Activated CD4-positive, alpha-beta memory T cell treated with anti-CD3 and anti-CD28 coated beads for 36 hours (primary cell): ENCODE measurements at regions not wholly inside any gene's neighbourhood (a gene's known extent, or its start where the extent isn't known, plus 50 kb on each side); places are given as distances from the start of the nearest gene placed in this dataset.

ENCODE experiments used
- CTCF ChIA-PET: fragments of 350-600 bp; sonication (Branson Sonifier 250); formaldehyde crosslinking; loops from one replicate; lab custom pipeline; 2021; ENCODE audit warnings: antibody characterized with exemption, inconsistent platforms; lab: Charles Lee
- POLR2A ChIA-PET: fragments of 350-600 bp; sonication (Branson Sonifier 250); formaldehyde crosslinking; loops from one replicate; lab custom pipeline; 2021; ENCODE audit warnings: antibody characterized with exemption; lab: Charles Lee
- DNase-seq: peaks from one replicate; pipeline ENCODE4 v3.0.0-alpha.2; 2020
- H3K27ac Mint-ChIP-seq: one replicate; pipeline ENCODE4 v1.8.0; 2021; ENCODE audit warnings: mixed read lengths
- H3K27me3 Mint-ChIP-seq: one replicate; pipeline ENCODE4 v1.8.0; 2021; ENCODE audit warnings: mixed read lengths
- H3K36me3 Mint-ChIP-seq: one replicate; pipeline ENCODE4 v1.8.0; 2021; ENCODE audit warnings: mixed read lengths
- H3K4me1 Mint-ChIP-seq: one replicate; pipeline ENCODE4 v1.8.0; 2021; ENCODE audit warnings: low read depth, mixed read lengths
- H3K4me3 Mint-ChIP-seq: one replicate; pipeline ENCODE4 v1.8.0; 2021; ENCODE audit warnings: mild to moderate bottlenecking, mixed read lengths
- H3K9me3 Mint-ChIP-seq: one replicate; pipeline ENCODE4 v1.8.0; 2021; ENCODE audit warnings: mixed read lengths
- intact Hi-C: fragments of 100-400 bp; cut with micrococcal nuclease; formaldehyde crosslinking; loops from one replicate; pipeline ENCODE4 v1.15.1; 2023

DNA sequence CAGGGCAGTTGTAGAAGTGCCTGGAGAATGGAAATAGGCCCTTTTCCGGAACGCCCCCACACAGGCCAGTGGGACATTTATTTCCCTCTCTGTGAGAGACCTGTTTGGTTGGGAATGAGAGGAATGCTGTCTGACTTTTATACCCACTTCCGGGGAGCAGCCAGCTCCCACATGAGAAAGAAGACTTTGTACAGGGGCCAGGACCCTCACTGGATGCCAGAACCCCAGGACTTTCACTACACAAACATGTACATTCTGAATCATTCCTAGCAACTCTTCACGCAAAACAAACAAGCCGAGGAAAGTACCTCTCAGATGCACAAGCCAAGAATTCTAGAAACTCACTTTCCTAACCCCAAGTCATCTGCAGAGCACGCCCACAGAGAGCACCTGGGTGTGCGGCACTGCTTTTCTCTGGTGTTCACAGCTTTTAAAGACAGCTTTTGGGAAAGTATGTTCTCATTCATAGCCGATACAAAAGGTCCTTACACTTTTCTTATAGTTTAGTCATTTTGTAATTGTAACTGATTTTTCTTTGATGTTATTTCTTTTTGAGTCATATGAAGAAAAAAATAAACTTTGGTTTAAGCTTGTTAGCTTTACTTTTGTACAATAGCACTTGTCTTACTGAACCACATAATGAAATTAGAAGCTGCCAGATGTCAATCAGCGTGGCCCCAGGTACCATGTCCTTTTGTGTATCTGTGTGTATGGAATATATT lies 856.1 kb upstream of the ID2 start:
- POLR2A ChIA-PET = interaction anchor here (0.9 to 2.2 kb wide), 9 partner anchors 12 to 856 kb away, joined by 3 to 18 read pairs (median 3); partner anchors contain the start of gene ID2
- peaks cover 34% of the 10 kb centered on the region for H3K4me1 Mint-ChIP-seq
- peaks cover 3% of the 10 kb centered on the region for H3K27me3 Mint-ChIP-seq
- H3K4me3 Mint-ChIP-seq = no peak overlapping the region
- DNase-seq = peak; percentile 87
- no peaks in the 10 kb centered on the region for H3K9me3 Mint-ChIP-seq
- intact Hi-C loops = loop anchor here (1.0 to 5.0 kb wide), 16 partner anchors 23 to 857 kb away; partner anchors contain the start of gene ID2
- peak overlapping the region; percentile 89 for H3K27ac Mint-ChIP-seq
- H3K36me3 Mint-ChIP-seq = no peaks in the 10 kb centered on the region
- CTCF ChIA-PET = interaction anchor here (0.9 to 2.0 kb wide), 5 partner anchors 8 to 100 kb away, joined by 3 to 7 read pairs (median 4); no protein-coding TSS in a partner anchor

DNA sequence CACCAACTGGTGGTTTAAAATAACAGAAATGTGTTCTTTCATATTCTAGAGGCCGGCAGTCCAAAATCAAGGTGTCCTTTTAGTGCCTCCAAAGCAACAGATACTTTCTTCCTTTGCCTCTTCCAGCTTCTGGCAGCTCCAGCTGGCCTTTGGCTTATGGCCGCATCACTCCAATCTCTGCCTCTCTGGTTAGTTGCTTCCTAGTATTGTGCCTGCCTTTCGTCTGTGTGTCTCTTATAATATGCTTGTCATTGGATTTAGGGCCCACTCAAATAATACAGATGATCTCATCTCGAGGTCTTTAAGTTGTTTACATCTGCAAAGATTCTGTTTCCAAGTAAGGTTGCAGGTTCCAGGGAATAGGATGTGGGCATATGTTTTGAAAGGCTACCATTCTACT lies 855.2 kb upstream of the ID2 start:
- Mint-ChIP-seq H3K27ac (peak overlapping the region; percentile 64), H3K27me3 (peaks cover 6% of the 10 kb centered on the region), H3K36me3 (no peaks in the 10 kb centered on the region), H3K4me1 (peaks cover 34% of the 10 kb centered on the region), H3K9me3 (no peaks in the 10 kb centered on the region), H3K4me3 (peak overlapping the region; percentile 3)
- CTCF ChIA-PET = interaction anchor here (1.3 to 2.0 kb wide), 3 partner anchors 20 to 52 kb away, joined by 4 to 7 read pairs (median 6); no protein-coding TSS in a partner anchor
- intact Hi-C loops = loop anchor here (1.0 to 5.0 kb wide), 14 partner anchors 22 to 856 kb away; partner anchors contain the start of gene ID2
- no peak for DNase-seq
- POLR2A ChIA-PET = interaction anchor here (1.4 to 2.2 kb wide), 4 partner anchors 21 to 716 kb away, joined by 3 to 18 read pairs (median 8); no protein-coding TSS in a partner anchor

DNA sequence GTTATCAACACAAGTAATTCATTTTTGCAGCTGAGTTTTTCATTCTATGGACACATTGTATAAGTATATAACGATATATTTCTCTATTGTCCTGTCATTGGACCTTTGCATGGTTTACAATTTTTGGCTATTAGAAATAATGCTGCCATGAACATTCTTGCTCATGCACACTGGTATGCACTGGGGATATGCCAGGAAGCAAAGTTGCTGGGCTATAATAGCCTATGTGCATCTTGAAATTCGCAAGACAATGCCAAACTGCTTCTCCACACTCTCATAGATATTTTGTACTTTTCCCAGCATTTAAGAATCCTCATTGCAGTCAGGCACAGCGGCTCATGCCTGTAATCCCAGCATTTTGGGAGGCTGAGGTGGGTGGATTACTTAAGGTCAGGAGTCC lies 852.6 kb upstream of the ID2 start:
- Mint-ChIP-seq H3K4me3 (no peak overlapping the region), H3K27ac (no peak overlapping the region), H3K9me3 (no peaks in the 10 kb centered on the region), H3K36me3 (no peaks in the 10 kb centered on the region), H3K27me3 (peaks cover 3% of the 10 kb centered on the region), H3K4me1 (peaks cover 34% of the 10 kb centered on the region)
- intact Hi-C loops = loop anchor here (5.0 kb wide), 2 partner anchors 658 to 853 kb away; partner anchors contain the start of gene ID2
- ChIA-PET CTCF (no interaction called here), POLR2A (no interaction called here)
- DNase-seq = no peak

DNA sequence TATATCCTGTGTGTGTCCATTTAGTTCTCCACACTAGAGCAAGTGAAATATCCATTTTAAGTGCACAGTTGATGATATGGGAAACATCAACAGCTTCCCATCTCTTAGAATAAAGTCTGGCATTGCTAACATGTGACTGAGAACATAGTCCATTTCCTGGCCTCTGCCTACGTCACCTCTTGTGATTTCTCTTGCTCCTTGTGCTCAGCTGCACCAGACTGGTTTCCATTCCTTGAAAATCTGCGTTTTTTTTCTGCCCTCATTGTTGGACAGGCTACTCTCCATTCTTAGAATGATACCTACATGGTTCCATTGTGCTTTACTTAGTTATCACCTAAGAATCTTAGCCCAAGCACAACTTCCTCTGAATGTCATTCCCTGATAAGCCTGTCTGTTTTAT lies 851.2 kb upstream of the ID2 start:
- ChIA-PET POLR2A (interaction anchor here (1.3 to 1.4 kb wide), 2 partner anchors 73 to 851 kb away, joined by 3 read pairs; partner anchors contain the start of gene ID2), CTCF (interaction anchor here (1.2 kb wide), 1 partner anchor 17 kb away, joined by 3 read pairs; no protein-coding TSS in a partner anchor)
- Mint-ChIP-seq H3K4me3 (no peak overlapping the region), H3K27me3 (peaks cover 6% of the 10 kb centered on the region), H3K27ac (no peak overlapping the region), H3K4me1 (peaks cover 32% of the 10 kb centered on the region), H3K9me3 (no peaks in the 10 kb centered on the region), H3K36me3 (no peaks in the 10 kb centered on the region)
- no peak for DNase-seq
- intact Hi-C loops = no loop called here

DNA sequence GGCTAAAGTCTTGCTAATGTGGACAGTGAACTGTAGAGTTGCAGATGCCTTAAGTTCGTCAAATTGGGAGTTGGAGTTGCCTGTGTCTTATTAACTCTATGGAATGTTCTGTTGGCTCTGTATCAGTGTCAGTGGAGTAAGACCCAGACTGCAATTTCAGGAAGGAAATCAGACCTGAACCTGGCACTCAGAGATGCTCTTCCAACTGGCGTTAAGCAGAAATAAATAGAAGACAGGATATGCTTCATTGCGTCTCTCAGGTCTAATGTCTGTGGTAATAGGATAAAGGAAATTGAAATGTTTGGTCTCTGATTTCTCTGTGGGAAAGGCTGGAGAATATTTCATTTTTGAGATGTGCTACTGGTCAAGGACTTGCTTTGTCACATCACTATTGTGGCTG lies 846.7 kb upstream of the ID2 start:
- intact Hi-C loops = no loop called here
- Mint-ChIP-seq H3K27ac (no peak overlapping the region), H3K36me3 (no peaks in the 10 kb centered on the region), H3K9me3 (no peaks in the 10 kb centered on the region), H3K4me1 (peaks cover 15% of the 10 kb centered on the region), H3K27me3 (peaks cover 11% of the 10 kb centered on the region), H3K4me3 (no peak overlapping the region)
- ChIA-PET POLR2A (no interaction called here), CTCF (no interaction called here)
- DNase-seq = no peak

DNA sequence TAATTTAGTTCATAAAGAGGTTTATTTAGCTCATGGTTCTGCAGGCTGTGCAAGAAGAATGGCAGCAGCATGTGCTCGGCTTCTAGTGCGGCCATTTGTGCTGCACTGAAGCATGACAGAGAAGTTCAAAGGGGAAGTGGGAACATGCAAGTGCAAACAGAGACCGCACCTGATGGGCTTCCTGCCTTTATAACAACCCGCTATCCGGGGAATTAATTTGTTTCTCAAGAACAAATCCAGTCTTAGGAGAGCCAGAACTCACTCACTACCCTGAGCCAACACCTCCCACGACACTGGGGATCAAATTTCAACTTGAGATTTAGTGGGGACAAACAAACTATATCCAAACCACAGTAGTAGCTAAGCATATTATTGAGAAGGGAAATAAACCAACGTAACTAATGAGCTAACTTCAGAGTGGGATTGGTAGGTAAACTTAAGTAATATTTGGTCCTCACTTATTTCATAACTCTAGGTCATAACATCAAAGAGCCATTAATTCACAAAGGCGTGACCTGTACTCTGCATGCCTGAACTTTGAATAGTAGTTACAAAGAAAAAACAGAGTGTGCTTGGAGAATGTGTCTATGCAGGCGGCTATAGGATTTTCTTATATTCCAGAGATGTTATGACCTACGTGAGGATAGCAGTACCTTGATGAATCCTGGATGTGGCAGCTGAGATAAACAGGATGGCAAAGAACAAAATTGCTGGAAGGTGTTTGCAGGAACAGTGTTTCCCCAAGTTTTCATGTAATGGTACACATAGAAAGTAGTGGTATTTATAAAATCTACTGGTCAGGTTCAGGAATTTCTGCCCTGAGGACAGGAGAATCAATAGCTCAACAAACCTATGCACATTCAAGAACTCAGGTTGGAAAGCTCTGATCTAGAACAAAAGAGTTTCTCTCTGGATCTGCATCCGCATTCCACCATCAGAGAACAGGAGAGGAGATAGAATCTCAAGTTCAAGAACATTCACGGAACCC lies 845.9 kb upstream of the ID2 start:
- DNase-seq = no peak
- H3K4me3 Mint-ChIP-seq = no peak overlapping the region

DNA sequence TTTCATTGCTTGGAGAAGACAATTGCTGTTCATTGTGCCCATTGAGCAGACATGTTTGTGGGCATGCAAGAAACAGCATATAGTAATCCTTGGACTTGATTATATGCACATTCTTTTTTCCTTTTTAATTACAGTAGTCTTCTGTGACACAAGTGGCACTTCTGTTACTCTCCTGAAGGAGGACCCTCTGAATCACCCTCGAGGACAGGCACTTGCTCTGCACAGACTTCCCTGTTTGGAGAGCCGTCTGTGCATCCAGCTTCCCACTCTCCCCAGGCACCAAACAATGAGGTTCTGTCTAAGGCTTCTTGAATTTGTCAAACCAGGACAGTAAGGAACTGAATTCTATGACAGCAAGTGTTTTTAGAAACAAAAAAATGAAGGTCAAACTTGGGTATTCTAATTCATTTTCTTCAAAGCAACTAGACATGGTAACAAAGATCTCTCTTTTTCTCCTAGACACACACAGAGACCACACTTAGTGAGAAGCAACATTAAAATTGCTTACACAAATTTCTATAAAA lies 844.6 kb upstream of the ID2 start:
- H3K4me1 Mint-ChIP-seq = peaks cover 12% of the 10 kb centered on the region
- no peak overlapping the region for H3K27ac Mint-ChIP-seq
- ChIA-PET CTCF (no interaction called here), POLR2A (no interaction called here)
- H3K36me3 Mint-ChIP-seq = peaks cover 3% of the 10 kb centered on the region
- intact Hi-C loops = no loop called here
- H3K4me3 Mint-ChIP-seq = no peak overlapping the region
- H3K9me3 Mint-ChIP-seq = peaks cover 3% of the 10 kb centered on the region
- peaks cover 7% of the 10 kb centered on the region for H3K27me3 Mint-ChIP-seq
- DNase-seq = no peak

More for the DNA sequence above, 845.9 kb upstream of the ID2 start:
- ChIA-PET CTCF (no interaction called here), POLR2A (no interaction called here)
- H3K9me3 Mint-ChIP-seq = peaks cover 3% of the 10 kb centered on the region
- H3K36me3 Mint-ChIP-seq = peaks cover 2% of the 10 kb centered on the region
- intact Hi-C loops = no loop called here
- H3K27ac Mint-ChIP-seq = no peak overlapping the region
- H3K4me1 Mint-ChIP-seq = peaks cover 8% of the 10 kb centered on the region
- H3K27me3 Mint-ChIP-seq = peaks cover 11% of the 10 kb centered on the region

DNA sequence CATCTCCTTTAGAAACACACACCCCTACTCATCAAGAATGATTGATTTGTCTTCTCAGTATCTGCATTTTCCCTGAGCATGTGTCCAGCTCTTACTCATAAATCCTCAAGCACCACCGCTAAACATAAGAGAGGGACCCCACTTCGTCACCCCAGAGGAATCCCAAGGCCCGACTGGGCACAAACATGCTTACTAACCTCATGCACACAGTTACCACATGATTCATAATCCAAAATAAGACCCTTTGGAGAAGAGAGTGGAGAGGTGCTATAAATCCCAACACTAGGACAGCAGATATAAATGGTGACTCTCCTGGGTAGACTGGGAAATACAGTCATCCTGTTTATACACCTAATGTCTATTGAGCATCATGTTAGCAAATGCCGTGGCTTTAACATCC lies 843.2 kb upstream of the ID2 start:
- Mint-ChIP-seq H3K27ac (no peak overlapping the region), H3K4me3 (no peak overlapping the region), H3K27me3 (peaks cover 8% of the 10 kb centered on the region), H3K9me3 (peaks cover 5% of the 10 kb centered on the region), H3K4me1 (peaks cover 15% of the 10 kb centered on the region), H3K36me3 (peaks cover 3% of the 10 kb centered on the region)
- POLR2A ChIA-PET = no interaction called here
- no peak for DNase-seq
- CTCF ChIA-PET = no interaction called here
- intact Hi-C loops = no loop called here

DNA sequence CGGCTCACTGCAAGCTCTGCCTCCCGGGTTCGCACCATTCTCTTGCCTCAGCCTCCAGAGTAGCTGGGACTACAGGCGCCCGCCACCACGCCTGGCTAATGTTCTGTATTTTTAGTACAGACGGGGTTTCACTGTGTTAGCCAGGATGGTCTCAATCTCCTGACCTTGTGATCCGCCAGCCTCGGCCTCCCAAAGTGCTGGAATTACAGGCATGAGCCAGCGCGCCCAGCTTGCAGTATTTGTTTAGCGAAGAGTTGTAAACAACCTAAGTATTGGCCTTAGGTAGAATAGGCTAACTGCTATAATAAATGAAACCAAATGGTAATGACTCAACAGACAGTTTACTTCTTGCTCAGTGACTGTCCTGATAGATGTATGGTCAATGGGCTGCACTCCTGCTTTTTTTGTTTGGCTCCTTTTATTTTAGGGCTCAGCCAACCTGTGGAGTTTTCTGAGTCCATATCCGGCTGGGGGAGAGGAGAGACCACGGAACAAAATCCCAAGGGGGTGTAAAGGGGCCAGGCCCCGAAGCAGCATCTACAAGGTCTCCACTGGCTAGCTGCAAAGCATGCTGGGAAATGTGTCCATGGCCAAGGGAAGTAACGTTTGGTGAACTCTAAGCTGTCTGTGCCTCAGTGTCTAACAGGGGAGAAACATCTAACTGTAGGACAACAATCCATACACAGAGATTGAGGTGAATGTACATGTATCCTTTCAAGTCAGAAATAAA lies 841.0 kb upstream of the ID2 start:
- H3K27ac Mint-ChIP-seq = no peak overlapping the region
- peaks cover 16% of the 10 kb centered on the region for H3K4me1 Mint-ChIP-seq
- H3K4me3 Mint-ChIP-seq = no peak overlapping the region
- H3K36me3 Mint-ChIP-seq = peaks cover 3% of the 10 kb centered on the region
- DNase-seq = no peak
- intact Hi-C loops = loop anchor here (10.0 kb wide), 2 partner anchors 464 to 926 kb away; partner anchors contain the start of gene RNF144A
- peaks cover 10% of the 10 kb centered on the region for H3K27me3 Mint-ChIP-seq
- peaks cover 5% of the 10 kb centered on the region for H3K9me3 Mint-ChIP-seq
- POLR2A ChIA-PET = no interaction called here
- CTCF ChIA-PET = interaction anchor here (0.7 kb wide), 1 partner anchor 336 kb away, joined by 3 read pairs; no protein-coding TSS in a partner anchor

DNA sequence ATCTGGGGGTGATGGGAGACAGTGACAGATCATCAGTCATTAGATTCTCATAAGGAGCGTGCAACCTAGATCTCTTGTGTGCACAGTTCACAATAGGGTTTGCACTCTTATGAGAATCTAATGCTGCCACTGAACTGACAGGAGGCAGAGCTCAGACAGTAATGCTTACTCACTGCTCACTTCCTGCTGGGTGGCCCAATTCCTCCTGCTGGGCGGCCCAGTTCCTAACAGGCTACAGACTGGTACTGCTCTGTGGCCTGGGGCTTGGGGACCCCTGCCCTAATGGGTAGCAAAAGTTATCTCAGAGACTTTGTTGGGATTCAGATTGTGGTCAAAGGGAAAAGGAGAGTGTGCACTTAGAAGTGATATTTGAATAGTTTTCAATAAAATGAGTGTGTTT lies 840.1 kb upstream of the ID2 start:
- ChIA-PET CTCF (interaction anchor here (0.5 kb wide), 1 partner anchor 920 kb away, joined by 3 read pairs; no protein-coding TSS in a partner anchor), POLR2A (interaction anchor here (0.6 kb wide), 1 partner anchor 71 kb away, joined by 3 read pairs; no protein-coding TSS in a partner anchor)
- H3K36me3 Mint-ChIP-seq = peaks cover 3% of the 10 kb centered on the region
- H3K27ac Mint-ChIP-seq = no peak overlapping the region
- H3K9me3 Mint-ChIP-seq = peaks cover 5% of the 10 kb centered on the region
- no peak overlapping the region for H3K4me3 Mint-ChIP-seq
- peaks cover 15% of the 10 kb centered on the region for H3K4me1 Mint-ChIP-seq
- intact Hi-C loops = loop anchor here (10.0 kb wide), 2 partner anchors 463 to 927 kb away; partner anchors contain the start of gene RNF144A
- peaks cover 6% of the 10 kb centered on the region for H3K27me3 Mint-ChIP-seq
- no peak for DNase-seq
